BLaER1 treated with 17β-estradiol and CSF1 and Interleukin-3, amounts not matched to agents 10 nM and 100 nM (cell line): ENCODE measurements at regions not wholly inside any gene's neighbourhood (a gene's known extent, or its start where the extent isn't known, plus 50 kb on each side); places are given as distances from the start of the nearest gene placed in this dataset.

Experiments used
- H3K27ac ChIP-seq, 11 experiments: shearing (Covaris generic); formaldehyde crosslinking; 2 replicates each; pipeline ENCODE4 v1.8.1; 2022
- H3K27me3 ChIP-seq, 11 experiments: shearing (Covaris generic); formaldehyde crosslinking; 2 replicates each; pipeline ENCODE4 v1.8.1; 2022
- H3K36me3 ChIP-seq, 11 experiments: shearing (Covaris generic); formaldehyde crosslinking; 2 replicates each; pipeline ENCODE4 v1.8.1; 2022
- H3K4me1 ChIP-seq, 10 experiments: shearing (Covaris generic); formaldehyde crosslinking; 2 replicates each; pipeline ENCODE4 v1.8.1; 2022
- H3K4me2 ChIP-seq, 11 experiments: shearing (Covaris generic); formaldehyde crosslinking; 2 replicates each; pipeline ENCODE4 v1.8.1; 2022
- H3K4me3 ChIP-seq, 10 experiments: shearing (Covaris generic); formaldehyde crosslinking; 2 replicates each; pipeline ENCODE4 v1.8.1; 2022
- H3K9ac ChIP-seq, 11 experiments: shearing (Covaris generic); formaldehyde crosslinking; 2 replicates each; pipeline ENCODE4 v1.8.1; 2022
- H3K9me3 ChIP-seq, 11 experiments: shearing (Covaris generic); formaldehyde crosslinking; replicated peaks in 1 of 11; 2 replicates each; pipeline ENCODE4 v1.8.1; 2022
- H4K20me1 ChIP-seq, 11 experiments: shearing (Covaris generic); formaldehyde crosslinking; 2 replicates each; pipeline ENCODE4 v1.8.1; 2022
- Cebpa-rat ChIP-seq, 11 experiments: shearing (Covaris generic); IDR thresholded peaks; 2 replicates each; pipeline ENCODE4 v1.8.1; 2022

GRCh38 chrX:121782976-121783375, 735.6 kb downstream of the GLUD2 start:
- TF ChIP-seq Cebpa-rat (IDR thresholded peaks at IDR 0.05) = no peak
- Histone ChIP-seq H3K9me3 (peaks cover 0 to 8% (median 0%) of the 10 kb centered on the region in 11 experiments; a peak in 2 of 22 replicates), H3K27me3 (no peaks in the 10 kb centered on the region; a peak in 1 of 22 replicates), H4K20me1 (no peaks in the 10 kb centered on the region), H3K9ac (no peak overlapping the region), H3K4me3 (no peak overlapping the region), H3K36me3 (no peaks in the 10 kb centered on the region), H3K4me1 (no peaks in the 10 kb centered on the region), H3K27ac (no peak overlapping the region), H3K4me2 (no peak overlapping the region; a peak in 1 of 22 replicates)

GRCh38 chrX:121802881-121803412, 755.5 kb downstream of the GLUD2 start:
- no peaks in the 10 kb centered on the region for H3K36me3 ChIP-seq
- TF ChIP-seq Cebpa-rat (IDR thresholded peaks at IDR 0.05) = no peak
- no peaks in the 10 kb centered on the region for H3K4me1 ChIP-seq
- H4K20me1 ChIP-seq = no peaks in the 10 kb centered on the region
- H3K4me3 ChIP-seq = no peak overlapping the region
- H3K9me3 ChIP-seq = peaks cover 0 to 12% (median 0%) of the 10 kb centered on the region in 11 experiments; a peak in 5 of 22 replicates
- H3K27me3 ChIP-seq = no peaks in the 10 kb centered on the region
- no peak overlapping the region for H3K4me2 ChIP-seq
- no peak overlapping the region for H3K9ac ChIP-seq
- H3K27ac ChIP-seq = no peak overlapping the region

- TF ChIP-seq Cebpa-rat (IDR thresholded peaks at IDR 0.05) = no peak
- Histone ChIP-seq H3K4me3 (no peak overlapping the region), H3K4me1 (no peaks in the 10 kb centered on the region)
Observed at GRCh38 chrX:121823406-121823805, 776.0 kb downstream of the GLUD2 start.

GRCh38 chrX:121831601-121832000, 784.2 kb downstream of the GLUD2 start:
- Histone ChIP-seq H3K4me2 (no peak overlapping the region), H3K27ac (no peak overlapping the region)

More at GRCh38 chrX:121823406-121823805, 776.0 kb downstream of the GLUD2 start:
- Histone ChIP-seq H4K20me1 (no peaks in the 10 kb centered on the region), H3K9ac (no peak overlapping the region), H3K27me3 (peaks cover 0 to 16% (median 0%) of the 10 kb centered on the region in 11 experiments; a peak in 3 of 22 replicates), H3K9me3 (no peaks in the 10 kb centered on the region; a peak in 1 of 22 replicates), H3K4me2 (no peak overlapping the region), H3K36me3 (no peaks in the 10 kb centered on the region), H3K27ac (no peak overlapping the region)

GRCh38 chrX:121832446-121832845, 785.0 kb downstream of the GLUD2 start:
- 0 out of 22 replicates have a peak, but pooled peaks cover 0 to 4% (median 0%) of the 10 kb centered on the region in 11 experiments for H3K9me3 ChIP-seq
- H3K27me3 ChIP-seq = peaks cover 0 to 13% (median 0%) of the 10 kb centered on the region in 11 experiments; a peak in 7 of 22 replicates
- TF ChIP-seq Cebpa-rat (IDR thresholded peaks at IDR 0.05) = no peak
- no peaks in the 10 kb centered on the region for H3K4me1 ChIP-seq
- no peak overlapping the region for H3K4me2 ChIP-seq
- H3K36me3 ChIP-seq = no peaks in the 10 kb centered on the region
- H4K20me1 ChIP-seq = no peaks in the 10 kb centered on the region
- H3K9ac ChIP-seq = no peak overlapping the region
- H3K27ac ChIP-seq = no peak overlapping the region
- H3K4me3 ChIP-seq = no peak overlapping the region

More at GRCh38 chrX:121831601-121832000, 784.2 kb downstream of the GLUD2 start:
- Histone ChIP-seq H3K4me3 (no peak overlapping the region), H3K9me3 (0 out of 22 replicates have a peak, but pooled peaks cover 0 to 4% (median 0%) of the 10 kb centered on the region in 11 experiments), H3K27me3 (peaks cover 0 to 7% (median 0%) of the 10 kb centered on the region in 11 experiments; a peak in 4 of 22 replicates), H4K20me1 (no peaks in the 10 kb centered on the region), H3K9ac (no peak overlapping the region), H3K4me1 (no peaks in the 10 kb centered on the region), H3K36me3 (no peaks in the 10 kb centered on the region)
- TF ChIP-seq Cebpa-rat (IDR thresholded peaks at IDR 0.05) = no peak

- no peaks in the 10 kb centered on the region for H3K4me1 ChIP-seq
- H3K27ac ChIP-seq = no peak overlapping the region
- H3K36me3 ChIP-seq = no peaks in the 10 kb centered on the region
- no peak overlapping the region for H3K4me3 ChIP-seq
- no peaks in the 10 kb centered on the region for H4K20me1 ChIP-seq
- peaks cover 0 to 19% (median 3%) of the 10 kb centered on the region in 11 experiments; a peak in 7 of 22 replicates for H3K27me3 ChIP-seq
- H3K9me3 ChIP-seq = 0 out of 22 replicates have a peak, but pooled peaks cover 0 to 4% (median 0%) of the 10 kb centered on the region in 11 experiments
- H3K4me2 ChIP-seq = no peak overlapping the region
- TF ChIP-seq Cebpa-rat (IDR thresholded peaks at IDR 0.05) = no peak
- no peak overlapping the region for H3K9ac ChIP-seq
Observed at GRCh38 chrX:121836000-121836399, 788.6 kb downstream of the GLUD2 start.

- H4K20me1 ChIP-seq = no peaks in the 10 kb centered on the region
- H3K27me3 ChIP-seq = peaks cover 0 to 36% (median 13%) of the 10 kb centered on the region in 11 experiments; a peak in 11 of 22 replicates
- no peak overlapping the region for H3K9ac ChIP-seq
- H3K4me2 ChIP-seq = no peak overlapping the region
- no peaks in the 10 kb centered on the region; a peak in 2 of 22 replicates for H3K9me3 ChIP-seq
- H3K36me3 ChIP-seq = no peaks in the 10 kb centered on the region
- no peak overlapping the region for H3K4me3 ChIP-seq
- no peak overlapping the region for H3K27ac ChIP-seq
- H3K4me1 ChIP-seq = 0 out of 20 replicates have a peak, but pooled peaks cover 0 to 4% (median 0%) of the 10 kb centered on the region in 10 experiments
- no peak for TF ChIP-seq Cebpa-rat (IDR thresholded peaks at IDR 0.05)
Observed at GRCh38 chrX:121851033-121851432, 803.6 kb downstream of the GLUD2 start.

GRCh38 chrX:121853762-121854613, 806.6 kb downstream of the GLUD2 start:
- Histone ChIP-seq H3K9ac (no peak overlapping the region), H3K4me2 (no peak overlapping the region), H3K27ac (no peak overlapping the region), H3K9me3 (no peaks in the 10 kb centered on the region; a peak in 2 of 22 replicates), H4K20me1 (no peaks in the 10 kb centered on the region), H3K36me3 (no peaks in the 10 kb centered on the region), H3K27me3 (peaks cover 0 to 29% (median 16%) of the 10 kb centered on the region in 11 experiments; a peak in 11 of 22 replicates), H3K4me1 (0 out of 20 replicates have a peak, but pooled peaks cover 0 to 4% (median 0%) of the 10 kb centered on the region in 10 experiments), H3K4me3 (no peak overlapping the region)
- TF ChIP-seq Cebpa-rat (IDR thresholded peaks at IDR 0.05) = no peak

GRCh38 chrX:121854614-121854911, 807.2 kb downstream of the GLUD2 start:
- no peaks in the 10 kb centered on the region; a peak in 2 of 22 replicates for H3K9me3 ChIP-seq
- no peak overlapping the region for H3K4me2 ChIP-seq
- no peaks in the 10 kb centered on the region for H3K36me3 ChIP-seq
- H3K4me1 ChIP-seq = 0 out of 20 replicates have a peak, but pooled peaks cover 0 to 4% (median 0%) of the 10 kb centered on the region in 10 experiments
- TF ChIP-seq Cebpa-rat (IDR thresholded peaks at IDR 0.05) = no peak
- H3K4me3 ChIP-seq = no peak overlapping the region
- H4K20me1 ChIP-seq = no peaks in the 10 kb centered on the region
- no peak overlapping the region for H3K9ac ChIP-seq
- H3K27me3 ChIP-seq = peaks cover 0 to 29% (median 16%) of the 10 kb centered on the region in 11 experiments; a peak in 11 of 22 replicates
- H3K27ac ChIP-seq = no peak overlapping the region
